ENCODE measurements at regions not wholly inside any gene's neighbourhood (a gene's known extent, or its start where the extent isn't known, plus 50 kb on each side); places are given as distances from the start of the nearest gene placed in this dataset.
"Not testable (repeated sequence)": the region's sequence is repeated elsewhere in the genome, so short reads cannot be mapped to it uniquely, and the experiment has no call there.

DNA sequence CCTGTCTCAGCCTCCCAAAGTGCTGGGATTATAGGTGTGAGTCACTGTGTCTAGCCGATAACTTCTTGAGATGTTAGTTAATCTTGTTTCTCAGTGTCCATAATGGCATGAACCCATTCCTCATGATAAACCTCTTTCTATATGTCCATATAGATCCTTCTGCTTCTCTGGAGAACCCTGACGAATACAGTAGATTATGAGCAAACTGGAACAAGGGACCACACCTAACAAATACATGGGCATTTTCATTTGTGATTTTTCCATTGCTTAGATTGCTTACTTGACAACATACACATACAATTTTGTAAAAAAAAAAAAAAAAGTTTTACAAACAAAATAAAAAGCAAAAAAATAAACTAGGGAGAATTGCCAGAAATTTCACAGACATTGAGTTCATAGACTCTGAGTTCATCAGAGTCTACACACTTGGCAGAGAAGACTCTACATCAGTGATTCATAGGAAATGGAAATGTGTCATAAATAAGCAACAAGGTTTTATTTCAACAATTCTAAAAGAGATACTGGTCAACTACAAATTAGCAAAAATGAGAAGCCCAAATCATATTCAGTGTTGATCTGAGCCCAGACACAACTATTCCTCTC lies 96.7 kb downstream of the GALR1 start:
- Histone ChIP-seq H3F3A (ENCODE audit: control insufficient read depth, insufficient read depth) (no peaks in the 10 kb centered on the region), H3K79me2 (ENCODE audit: control insufficient read depth, low read length) (no peaks in the 10 kb centered on the region), H3K4me2 (ENCODE audit: low read length) (no peak overlapping the region), H3K9me3 (ENCODE audit: control insufficient read depth, insufficient read depth, low read length) (no peaks in the 10 kb centered on the region), H3K9me2 (replicated peaks; ENCODE audit: control insufficient read depth, low read length) (no peaks in the 10 kb centered on the region), H3K4me1 (ENCODE audit: control insufficient read depth, low read length) (no peaks in the 10 kb centered on the region), H3K36me3 (ENCODE audit: control insufficient read depth, low read length) (no peaks in the 10 kb centered on the region), H4K20me1 (ENCODE audit: control insufficient read depth, insufficient read depth, low read depth, low read length) (no peaks in the 10 kb centered on the region), H3K4me3 (ENCODE audit: low read length) (no peak overlapping the region), H3K27ac (ENCODE audit: low read depth, low read length) (no peak overlapping the region), H3K27me3 (ENCODE audit: control insufficient read depth, low read length) (no peaks in the 10 kb centered on the region)
- TF ChIP-seq EZH2phosphoT487 (IDR thresholded peaks at IDR 0.05; ENCODE audit: borderline replicate concordance, low read length), result no peak
- TF ChIP-seq, protein P1, sequence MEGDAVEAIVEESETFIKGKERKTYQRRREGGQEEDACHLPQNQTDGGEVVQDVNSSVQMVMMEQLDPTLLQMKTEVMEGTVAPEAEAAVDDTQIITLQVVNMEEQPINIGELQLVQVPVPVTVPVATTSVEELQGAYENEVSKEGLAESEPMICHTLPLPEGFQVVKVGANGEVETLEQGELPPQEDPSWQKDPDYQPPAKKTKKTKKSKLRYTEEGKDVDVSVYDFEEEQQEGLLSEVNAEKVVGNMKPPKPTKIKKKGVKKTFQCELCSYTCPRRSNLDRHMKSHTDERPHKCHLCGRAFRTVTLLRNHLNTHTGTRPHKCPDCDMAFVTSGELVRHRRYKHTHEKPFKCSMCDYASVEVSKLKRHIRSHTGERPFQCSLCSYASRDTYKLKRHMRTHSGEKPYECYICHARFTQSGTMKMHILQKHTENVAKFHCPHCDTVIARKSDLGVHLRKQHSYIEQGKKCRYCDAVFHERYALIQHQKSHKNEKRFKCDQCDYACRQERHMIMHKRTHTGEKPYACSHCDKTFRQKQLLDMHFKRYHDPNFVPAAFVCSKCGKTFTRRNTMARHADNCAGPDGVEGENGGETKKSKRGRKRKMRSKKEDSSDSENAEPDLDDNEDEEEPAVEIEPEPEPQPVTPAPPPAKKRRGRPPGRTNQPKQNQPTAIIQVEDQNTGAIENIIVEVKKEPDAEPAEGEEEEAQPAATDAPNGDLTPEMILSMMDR (IDR thresholded peaks at IDR 0.05; ENCODE audit: low read depth, low read length, poor library complexity, severe bottlenecking), result no peak

GRCh38 chr18:77353349-77353748 lies 103.7 kb downstream of the GALR1 start:
- not testable (repeated sequence) for H3K36me3 ChIP-seq (ENCODE audit: control insufficient read depth, low read length); H3K79me2 ChIP-seq (ENCODE audit: control insufficient read depth, low read length); H4K20me1 ChIP-seq (ENCODE audit: control insufficient read depth, insufficient read depth, low read depth, low read length); H3K4me1 ChIP-seq (ENCODE audit: control insufficient read depth, low read length); H3K27me3 ChIP-seq (ENCODE audit: control insufficient read depth, low read length); H3K4me2 ChIP-seq (ENCODE audit: low read length); H3K4me3 ChIP-seq (ENCODE audit: low read length); H3K9me2 ChIP-seq (replicated peaks; ENCODE audit: control insufficient read depth, low read length); H3K27ac ChIP-seq (ENCODE audit: low read depth, low read length); H3F3A ChIP-seq (ENCODE audit: control insufficient read depth, insufficient read depth); H3K9me3 ChIP-seq (ENCODE audit: control insufficient read depth, insufficient read depth, low read length)
- TF ChIP-seq, protein P1 (IDR thresholded peaks at IDR 0.05; ENCODE audit: low read depth, low read length, poor library complexity, severe bottlenecking), result peak; percentile 49

GRCh38 chr18:77359561-77360314 lies 110.1 kb downstream of the GALR1 start:
- peaks cover 29% of the 10 kb centered on the region for H3K4me1 ChIP-seq (ENCODE audit: control insufficient read depth, low read length)
- H3K27me3 ChIP-seq (ENCODE audit: control insufficient read depth, low read length), result no peaks in the 10 kb centered on the region; the same call in none of the 2 replicates
- peak overlapping the region; percentile 56 for H3K4me2 ChIP-seq (ENCODE audit: low read length)
- 0 out of 2 replicates have a peak, but pooled peaks cover 3% of the 10 kb centered on the region for H4K20me1 ChIP-seq (ENCODE audit: control insufficient read depth, insufficient read depth, low read depth, low read length)
- peak overlapping the region; percentile 71 for H3K27ac ChIP-seq (ENCODE audit: low read depth, low read length)
- TF ChIP-seq, protein P1 (IDR thresholded peaks at IDR 0.05; ENCODE audit: low read depth, low read length, poor library complexity, severe bottlenecking), result no peak
- no peak for TF ChIP-seq EZH2phosphoT487 (IDR thresholded peaks at IDR 0.05; ENCODE audit: borderline replicate concordance, low read length)
- H3K36me3 ChIP-seq (ENCODE audit: control insufficient read depth, low read length), result no peaks in the 10 kb centered on the region
- H3K9me3 ChIP-seq (ENCODE audit: control insufficient read depth, insufficient read depth, low read length), result peaks cover 30% of the 10 kb centered on the region
- no peaks in the 10 kb centered on the region for H3K79me2 ChIP-seq (ENCODE audit: control insufficient read depth, low read length)
- no peaks in the 10 kb centered on the region for H3K9me2 ChIP-seq (replicated peaks; ENCODE audit: control insufficient read depth, low read length)
- peak overlapping the region; percentile 38 for H3K4me3 ChIP-seq (ENCODE audit: low read length)
- H3F3A ChIP-seq (ENCODE audit: control insufficient read depth, insufficient read depth), result peaks cover 19% of the 10 kb centered on the region
